ENCODE measurements at regions not wholly inside any gene's neighbourhood (a gene's known extent, or its start where the extent isn't known, plus 50 kb on each side); places are given as distances from the start of the nearest gene placed in this dataset.
"Not testable (repeated sequence)": the region's sequence is repeated elsewhere in the genome, so short reads cannot be mapped to it uniquely, and the experiment has no call there.

- TF ChIP-seq CTCF (IDR thresholded peaks at IDR 0.05; ENCODE audit: insufficient read depth, low read depth, low read length), result no peak
- DNase-seq (ENCODE audit: low read depth), result no peak
- H3K4me3 ChIP-seq (ENCODE audit: low read depth, low read length), result no peak overlapping the region
These were observed 70.7 kb upstream of the CCDC179 start for GRCh38 chr11:22930816-22931594.

GRCh38 chr11:22938691-22939090 is 78.4 kb upstream of the CCDC179 start:
- DNase-seq (ENCODE audit: low read depth), result no peak
- TF ChIP-seq CTCF (IDR thresholded peaks at IDR 0.05; ENCODE audit: insufficient read depth, low read depth, low read length), result no peak
- no peak overlapping the region for H3K4me3 ChIP-seq (ENCODE audit: low read depth, low read length)

- DNase-seq (ENCODE audit: low read depth); H3K4me3 ChIP-seq (ENCODE audit: low read depth, low read length): not testable (repeated sequence)
These were observed 81.3 kb upstream of the CCDC179 start for GRCh38 chr11:22941544-22941943.

- no peak for TF ChIP-seq CTCF (IDR thresholded peaks at IDR 0.05; ENCODE audit: insufficient read depth, low read depth, low read length)
- DNase-seq (ENCODE audit: low read depth), result no peak
- no peak overlapping the region for H3K4me3 ChIP-seq (ENCODE audit: low read depth, low read length)
These were observed 97.5 kb upstream of the CCDC179 start for GRCh38 chr11:22957786-22958185.

GRCh38 chr11:22974251-22974650 is 114.0 kb upstream of the CCDC179 start:
- H3K4me3 ChIP-seq (ENCODE audit: low read depth, low read length), result no peak overlapping the region
- TF ChIP-seq CTCF (IDR thresholded peaks at IDR 0.05; ENCODE audit: insufficient read depth, low read depth, low read length), result no peak
- DNase-seq (ENCODE audit: low read depth), result no peak

GRCh38 chr11:22976146-22976545 is 115.9 kb upstream of the CCDC179 start:
- peak; percentile 35 for DNase-seq (ENCODE audit: low read depth)
- TF ChIP-seq CTCF (IDR thresholded peaks at IDR 0.05; ENCODE audit: insufficient read depth, low read depth, low read length), result no peak
- no peak overlapping the region for H3K4me3 ChIP-seq (ENCODE audit: low read depth, low read length)

GRCh38 chr11:22982903-22983302 is 122.6 kb upstream of the CCDC179 start:
- no peak for TF ChIP-seq CTCF (IDR thresholded peaks at IDR 0.05; ENCODE audit: insufficient read depth, low read depth, low read length)
- DNase-seq (ENCODE audit: low read depth), result no peak
- no peak overlapping the region for H3K4me3 ChIP-seq (ENCODE audit: low read depth, low read length)
